H1 (cell line): ENCODE measurements at regions not wholly inside any gene's neighbourhood (a gene's known extent, or its start where the extent isn't known, plus 50 kb on each side); places are given as distances from the start of the nearest gene placed in this dataset.

Source experiments
- CTCF ChIA-PET: fragments of 300-600 bp; sonication (Branson Sonifier 250); formaldehyde crosslinking; loops from one replicate; lab custom pipeline; 2021; ENCODE audit not compliant: partially characterized antibody; lab: Charles Lee
- POLR2A ChIA-PET: fragments of 300-600 bp; sonication (Branson Sonifier 250); formaldehyde crosslinking; loops from one replicate; lab custom pipeline; 2021; ENCODE audit warnings: inconsistent platforms; ENCODE audit not compliant: partially characterized antibody; lab: Charles Lee
- DNase-seq, 2 experiments: peaks; one replicate each; pipeline versions ENCODE4 v3.0.0 to v3.0.0-alpha.2; 2010 to 2022; ENCODE audit warnings: low spot score in 2 of 2, low read depth in 1 of 2, mixed read lengths in 1 of 2
- FAIRE-seq: peaks from 2 replicates; lab custom pipeline; 2011; peaks lifted over from hg19 to GRCh38; lab: Jason Lieb, UNC
- H2AFZ ChIP-seq: 2 replicates; pipeline ENCODE4 v1.8.1; 2012; ENCODE audit warnings: low read length, inconsistent platforms
- H2AK5ac ChIP-seq: 2 replicates; pipeline ENCODE4 v1.6.1; 2013; ENCODE audit warnings: low read depth, low read length
- H2BK120ac ChIP-seq: replicated peaks from 2 replicates; pipeline ENCODE3; 2013; ENCODE audit warnings: low read depth, low read length, inconsistent platforms
- H2BK12ac ChIP-seq: 2 replicates; pipeline ENCODE4 v1.6.1; 2013; ENCODE audit warnings: low read depth, low read length
- H2BK15ac ChIP-seq: 2 replicates; pipeline ENCODE4 v1.6.1; 2013; ENCODE audit warnings: low read length
- H2BK20ac ChIP-seq: 2 replicates; pipeline ENCODE4 v1.6.1; 2013; ENCODE audit warnings: low read length
- H2BK5ac ChIP-seq: 2 replicates; pipeline ENCODE4 v1.6.1; 2013; ENCODE audit warnings: low read depth, low read length
- H3K14ac ChIP-seq: 2 replicates; pipeline ENCODE4 v1.6.1; 2013; ENCODE audit warnings: inconsistent platforms; ENCODE audit not compliant: insufficient read length
- H3K18ac ChIP-seq: 2 replicates; pipeline ENCODE4 v1.6.1; 2013; ENCODE audit warnings: low read length; ENCODE audit errors: extremely low read depth
- H3K23ac ChIP-seq: 2 replicates; pipeline ENCODE4 v1.6.1; 2013; ENCODE audit warnings: inconsistent platforms; ENCODE audit not compliant: insufficient read length
- H3K23me2 ChIP-seq: 2 replicates; pipeline ENCODE4 v1.6.1; 2013; ENCODE audit warnings: low read depth, low read length
- H3K27ac ChIP-seq: 2 replicates; pipeline ENCODE4 v1.6.1; 2011; ENCODE audit warnings: low read depth, low read length, inconsistent platforms
- H3K27me3 ChIP-seq, 4 experiments: replicated peaks in 1 of 4; 1 replicate in 1 of 4; 2 replicates in 3 of 4; pipeline versions ENCODE4 v1.6.1 to v1.8.1; 2011 to 2013; ENCODE audit warnings: low read length in 3 of 4, mild to moderate bottlenecking in 3 of 4, inconsistent platforms in 2 of 4, mixed read lengths in 2 of 4, moderate library complexity in 1 of 4; ENCODE audit not compliant: control insufficient read depth in 3 of 4, insufficient read depth in 3 of 4; ENCODE audit errors: extremely low read depth in 1 of 4
- H3K36me3 ChIP-seq, 4 experiments: 2 replicates each; pipeline versions ENCODE4 v1.6.1 to v1.8.1; 2011 to 2013; ENCODE audit warnings: mild to moderate bottlenecking in 4 of 4, low read length in 3 of 4, moderate library complexity in 2 of 4, control low read depth in 1 of 4, inconsistent platforms in 1 of 4; ENCODE audit not compliant: insufficient read depth in 4 of 4, control insufficient read depth in 2 of 4
- H3K4ac ChIP-seq: replicated peaks from 2 replicates; pipeline ENCODE3; 2013; ENCODE audit warnings: low read length, low read depth, mixed read lengths, inconsistent platforms; ENCODE audit not compliant: insufficient read length
- H3K4me1 ChIP-seq, 4 experiments: replicated peaks in 1 of 4; 1 replicate in 1 of 4; 2 replicates in 3 of 4; pipeline versions ENCODE4 v1.6.1 to v1.8.1; 2011 to 2013; ENCODE audit warnings: low read length in 3 of 4, inconsistent platforms in 2 of 4, mixed read lengths in 1 of 4; ENCODE audit not compliant: insufficient read depth in 4 of 4, control insufficient read depth in 3 of 4
- H3K4me2 ChIP-seq, 2 experiments: 2 replicates each; pipeline versions ENCODE4 v1.6.1 to v1.8.1; 2011 to 2013; ENCODE audit warnings: low read depth in 2 of 2, low read length in 2 of 2, control low read depth in 1 of 2, inconsistent platforms in 1 of 2, mild to moderate bottlenecking in 1 of 2; ENCODE audit not compliant: insufficient read depth in 1 of 2
- H3K4me3 ChIP-seq, 4 experiments: fragments of 200-600, 300-600 bp in 1 of 4; sonication (generic), shearing (Covaris generic), sonication (Bioruptor Twin) in 1 of 4; 2 replicates each; pipeline versions ENCODE4 v1.5.1 to v1.8.1; 2011 to 2016; ENCODE audit warnings: low read length in 4 of 4, low read depth in 3 of 4, control low read depth in 2 of 4, inconsistent platforms in 2 of 4, mild to moderate bottlenecking in 2 of 4, mixed read lengths in 1 of 4, moderate library complexity in 1 of 4; ENCODE audit not compliant: insufficient read depth in 2 of 4; ENCODE audit errors: extremely low read depth in 1 of 4
- H3K56ac ChIP-seq: replicated peaks from 2 replicates; pipeline ENCODE3; 2013; ENCODE audit warnings: low read depth, mild to moderate bottlenecking, mixed read lengths, low read length, inconsistent platforms; ENCODE audit not compliant: insufficient read length
- H3K79me1 ChIP-seq: 2 replicates; pipeline ENCODE4 v1.6.1; 2013; ENCODE audit warnings: low read depth, low read length, control low read depth
- H3K79me2 ChIP-seq, 2 experiments: 2 replicates each; pipeline versions ENCODE4 v1.6.1 to v1.8.1; 2012 to 2013; ENCODE audit warnings: low read length in 2 of 2, mild to moderate bottlenecking in 2 of 2, inconsistent platforms in 1 of 2; ENCODE audit not compliant: insufficient read depth in 2 of 2, control insufficient read depth in 1 of 2
- H3K9ac ChIP-seq, 4 experiments: replicated peaks in 1 of 4; 1 replicate in 1 of 4; 2 replicates in 3 of 4; pipeline versions ENCODE4 v1.6.1 to v1.8.1; 2011 to 2013; ENCODE audit warnings: low read depth in 3 of 4, low read length in 3 of 4, control low read depth in 2 of 4, mild to moderate bottlenecking in 2 of 4, moderate library complexity in 2 of 4, inconsistent platforms in 1 of 4; ENCODE audit errors: extremely low read depth in 1 of 4
- H3K9me3 ChIP-seq, 2 experiments: 2 replicates each; pipeline versions ENCODE4 v1.6.1 to v1.8.1; 2012 to 2013; ENCODE audit warnings: mild to moderate bottlenecking in 2 of 2, moderate library complexity in 2 of 2, control low read depth in 1 of 2, inconsistent platforms in 1 of 2, low read depth in 1 of 2, low read length in 1 of 2, mixed read lengths in 1 of 2; ENCODE audit not compliant: insufficient read depth in 2 of 2
- H4K20me1 ChIP-seq, 2 experiments: replicated peaks in 1 of 2; 2 replicates each; pipeline versions ENCODE3 to v1.8.1; 2011 to 2013; ENCODE audit warnings: inconsistent platforms in 2 of 2, low read length in 2 of 2, mild to moderate bottlenecking in 1 of 2; ENCODE audit not compliant: insufficient read depth in 2 of 2, control insufficient read depth in 1 of 2
- H4K5ac ChIP-seq: 2 replicates; pipeline ENCODE4 v1.6.1; 2013; ENCODE audit warnings: low read length, low read depth, mixed read lengths, inconsistent platforms; ENCODE audit not compliant: insufficient read length
- H4K8ac ChIP-seq: 2 replicates; pipeline ENCODE4 v1.8.0; 2013; ENCODE audit warnings: mild to moderate bottlenecking, moderate library complexity, low read length, inconsistent platforms; ENCODE audit not compliant: insufficient read depth; ENCODE audit errors: extremely low read depth
- H4K91ac ChIP-seq: replicated peaks from 2 replicates; pipeline ENCODE3; 2013; ENCODE audit warnings: low read length, mixed read lengths, inconsistent platforms; ENCODE audit not compliant: insufficient read length
- BCL11A ChIP-seq, 2 experiments: IDR thresholded peaks; one replicate each; pipeline ENCODE4 v1.6.1; 2011; ENCODE audit warnings: low read depth in 2 of 2, low read length in 2 of 2, mild to moderate bottlenecking in 2 of 2
- EZH2 ChIP-seq: fragments of 200-600 bp; sonication (generic); IDR thresholded peaks from 2 replicates; pipeline ENCODE4 v1.7.1; 2012; ENCODE audit warnings: low read depth, mild to moderate bottlenecking, moderate library complexity, low read length, inconsistent platforms; ENCODE audit not compliant: severe bottlenecking
- GABPA ChIP-seq: IDR thresholded peaks from 2 replicates; pipeline ENCODE4 v1.6.1; 2011; ENCODE audit warnings: mild to moderate bottlenecking, low read length, moderate library complexity, borderline replicate concordance; ENCODE audit not compliant: insufficient read depth
- JUND ChIP-seq: IDR thresholded peaks from 2 replicates; pipeline ENCODE4 v1.6.1; 2011; ENCODE audit warnings: mild to moderate bottlenecking, improper control_type of control experiment, low read length
- KDM5A ChIP-seq: fragments of 200-600 bp; IDR thresholded peaks from 2 replicates; pipeline ENCODE4 v1.7.1; 2012; ENCODE audit warnings: mild to moderate bottlenecking, low read length, inconsistent platforms, mixed read lengths
- RFX5 ChIP-seq: IDR thresholded peaks from 2 replicates; pipeline ENCODE4 v1.6.1; 2011; ENCODE audit warnings: low read depth, low read length, improper control_type of control experiment, borderline replicate concordance
- SAP30 ChIP-seq: fragments of 300-600 bp; sonication (generic); IDR thresholded peaks from 2 replicates; pipeline ENCODE4 v1.7.1; 2012; ENCODE audit warnings: low read length, moderate library complexity, mild to moderate bottlenecking, inconsistent platforms; ENCODE audit not compliant: insufficient read depth, insufficient replicate concordance
- SP2 ChIP-seq: IDR thresholded peaks from 2 replicates; pipeline ENCODE4 v1.6.1; 2012; ENCODE audit warnings: mild to moderate bottlenecking, low read length, inconsistent platforms
- SRF ChIP-seq: IDR thresholded peaks from 2 replicates; pipeline ENCODE4 v1.6.1; 2011; ENCODE audit warnings: mild to moderate bottlenecking, low read depth, low read length, moderate library complexity
- SUZ12 ChIP-seq: fragments of 200-600 bp; sonication (generic); IDR thresholded peaks from 2 replicates; pipeline ENCODE4 v1.6.1; 2012; ENCODE audit warnings: mild to moderate bottlenecking, inconsistent platforms, low read length, moderate library complexity, mixed read lengths
- TCF12 ChIP-seq: IDR thresholded peaks from 2 replicates; pipeline ENCODE4 v1.6.1; 2011; ENCODE audit warnings: low read depth, mild to moderate bottlenecking, low read length
- whole genome bisulfite sequencing, 2 experiments: shearing (Covaris generic) in 1 of 2; methylation state at CpG; one replicate each; pipeline versions ENCODE4 v1.1.6 to v1.1.7; 2013 to 2015; ENCODE audit warnings: low lambda C conversion rate in 2 of 2, mixed read lengths in 2 of 2, inconsistent platforms in 1 of 2, low coverage in 1 of 2, missing lambda C conversion rate in 1 of 2; ENCODE audit not compliant: insufficient replicate concordance in 2 of 2, insufficient coverage in 1 of 2, insufficient read length in 1 of 2; ENCODE audit errors: extremely low coverage in 1 of 2, missing lambda C conversion rate in 1 of 2; 5-methylcytosine and 5-hydroxymethylcytosine counted together
- TF ChIP-seq, protein P1 (sequence below), 3 experiments: IDR thresholded peaks; 1 replicate in 2 of 3; 2 replicates in 1 of 3; pipeline versions ENCODE4 v1.5.1 to v1.6.1; 2011; ENCODE audit warnings: low read length in 3 of 3, mild to moderate bottlenecking in 3 of 3, inconsistent platforms in 2 of 3, low read depth in 1 of 3, moderate library complexity in 1 of 3; ENCODE audit not compliant: insufficient read depth in 1 of 3; ENCODE audit errors: control extremely low read depth in 1 of 3

DNA sequence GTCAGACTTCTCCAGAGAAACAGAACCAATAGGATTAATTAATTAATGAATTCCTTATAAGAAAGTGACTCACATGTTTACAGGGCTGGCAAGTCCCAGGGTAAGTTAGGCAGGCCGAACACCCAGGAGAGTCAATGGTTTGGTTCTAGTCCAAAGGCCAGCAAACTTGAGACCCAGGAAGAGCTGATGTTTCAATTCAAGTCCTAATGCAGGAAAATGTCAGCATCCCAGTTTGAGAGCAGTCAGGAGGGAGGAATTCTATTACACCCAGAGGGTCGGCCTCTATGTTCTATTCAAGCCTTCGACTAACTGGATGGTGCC, 466.0 kb downstream of the INSC start:
- H4K8ac ChIP-seq, result no peak overlapping the region
- H3K4me1 ChIP-seq, result no peaks in the 10 kb centered on the region
- no peak overlapping the region for H4K5ac ChIP-seq
- no peak overlapping the region for H3K4ac ChIP-seq
- no peaks in the 10 kb centered on the region for H3K36me3 ChIP-seq
- no peak overlapping the region for H2BK12ac ChIP-seq
- no peak overlapping the region for H2BK120ac ChIP-seq
- no peaks in the 10 kb centered on the region for H3K79me2 ChIP-seq
- no peak overlapping the region for H3K4me3 ChIP-seq
- ChIA-PET POLR2A (interaction anchor here (1.0 kb wide), 1 partner anchor 12 kb away, joined by 4 read pairs; no protein-coding TSS in a partner anchor), CTCF (interaction anchor here (0.9 to 1.2 kb wide), 3 partner anchors 8 to 253 kb away, joined by 3 to 4 read pairs (median 3); no protein-coding TSS in a partner anchor)
- no peaks in the 10 kb centered on the region for H3K27me3 ChIP-seq
- 93% methylated on average over 3 of the region's 3 CpGs; no CpG with 5 or more reads in 1 of the 2 experiments for WGBS, 2 experiments
- H3K79me1 ChIP-seq, result no peaks in the 10 kb centered on the region
- H2AFZ ChIP-seq, result no peak overlapping the region
- H3K9ac ChIP-seq, result no peak overlapping the region
- H2AK5ac ChIP-seq, result no peak overlapping the region
- no peaks in the 10 kb centered on the region for H3K9me3 ChIP-seq
- no peak overlapping the region for H2BK5ac ChIP-seq
- H4K91ac ChIP-seq, result no peak overlapping the region
- no peaks in the 10 kb centered on the region for H4K20me1 ChIP-seq
- H3K4me2 ChIP-seq, result no peak overlapping the region
- no peak overlapping the region for H3K56ac ChIP-seq
- H3K23ac ChIP-seq, result no peak overlapping the region
- no peak overlapping the region for H2BK15ac ChIP-seq
- FAIRE-seq, result no peak
- no peak overlapping the region for H3K27ac ChIP-seq
- DNase-seq, result no peak
- H2BK20ac ChIP-seq, result no peak overlapping the region
- no peak overlapping the region for H3K14ac ChIP-seq
- no peak overlapping the region for H3K18ac ChIP-seq
- H3K23me2 ChIP-seq, result no peaks in the 10 kb centered on the region
- TF ChIP-seq SAP30 (no peak), EZH2 (no peak), RFX5 (no peak), BCL11A (IDR thresholded peaks at IDR 0.05; ENCODE audit: low read depth in 2 of 2, low read length in 2 of 2) (no peak), SP2 (no peak), GABPA (no peak), KDM5A (no peak), JUND (no peak), SRF (no peak), SUZ12 (no peak), TCF12 (no peak)
- TF ChIP-seq, protein P1, sequence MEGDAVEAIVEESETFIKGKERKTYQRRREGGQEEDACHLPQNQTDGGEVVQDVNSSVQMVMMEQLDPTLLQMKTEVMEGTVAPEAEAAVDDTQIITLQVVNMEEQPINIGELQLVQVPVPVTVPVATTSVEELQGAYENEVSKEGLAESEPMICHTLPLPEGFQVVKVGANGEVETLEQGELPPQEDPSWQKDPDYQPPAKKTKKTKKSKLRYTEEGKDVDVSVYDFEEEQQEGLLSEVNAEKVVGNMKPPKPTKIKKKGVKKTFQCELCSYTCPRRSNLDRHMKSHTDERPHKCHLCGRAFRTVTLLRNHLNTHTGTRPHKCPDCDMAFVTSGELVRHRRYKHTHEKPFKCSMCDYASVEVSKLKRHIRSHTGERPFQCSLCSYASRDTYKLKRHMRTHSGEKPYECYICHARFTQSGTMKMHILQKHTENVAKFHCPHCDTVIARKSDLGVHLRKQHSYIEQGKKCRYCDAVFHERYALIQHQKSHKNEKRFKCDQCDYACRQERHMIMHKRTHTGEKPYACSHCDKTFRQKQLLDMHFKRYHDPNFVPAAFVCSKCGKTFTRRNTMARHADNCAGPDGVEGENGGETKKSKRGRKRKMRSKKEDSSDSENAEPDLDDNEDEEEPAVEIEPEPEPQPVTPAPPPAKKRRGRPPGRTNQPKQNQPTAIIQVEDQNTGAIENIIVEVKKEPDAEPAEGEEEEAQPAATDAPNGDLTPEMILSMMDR (IDR thresholded peaks at IDR 0.05; ENCODE audit: control extremely low read depth in 1 of 3, insufficient read depth in 1 of 3, low read depth in 1 of 3, low read length in 3 of 3), result no peak
